Panc1 (cell line): ENCODE measurements at regions not wholly inside any gene's neighbourhood (a gene's known extent, or its start where the extent isn't known, plus 50 kb on each side); places are given as distances from the start of the nearest gene placed in this dataset.

Experiments
- ATAC-seq: fragments of 200-7000 bp; cut with Tn5 transposase; 2 replicates; pipeline ENCODE4 v1.9.1; 2020; ENCODE audit warnings: mild to moderate bottlenecking, moderate library complexity
- BruUV-seq: library from RNA; stranded (reverse); fragments of 400-500 nt; replicated peaks from 2 replicates; lab custom pipeline; 2021; lab: Mats Ljungman, UMichigan
- CTCF ChIA-PET: fragments of 300-600 bp; sonication (Branson Sonifier 250); formaldehyde crosslinking; loops from one replicate; lab custom pipeline; 2022; ENCODE audit warnings: antibody characterized with exemption; lab: Charles Lee
- POLR2A ChIA-PET: fragments of 300-600 bp; sonication (Branson Sonifier 250); formaldehyde crosslinking; loops from one replicate; lab custom pipeline; 2022; ENCODE audit warnings: antibody characterized with exemption; lab: Charles Lee
- DNase-seq: peaks from one replicate; pipeline ENCODE4 v3.0.0-alpha.2; 2010; ENCODE audit warnings: low read depth, low spot score
- H3K27ac ChIP-seq: 2 replicates; pipeline ENCODE4 v1.5.1; 2011; ENCODE audit warnings: mild to moderate bottlenecking, low read length, inconsistent platforms
- H3K27me3 ChIP-seq: fragments of 200-500 bp; sonication (Bioruptor generic); 2 replicates; pipeline ENCODE4 v1.6.0; 2014; ENCODE audit warnings: low read length, inconsistent platforms; ENCODE audit not compliant: control insufficient read depth, insufficient read depth
- H3K36me3 ChIP-seq: fragments of 200-500 bp; sonication (Bioruptor generic); 2 replicates; pipeline ENCODE4 v1.5.1; 2014; ENCODE audit warnings: inconsistent platforms, mild to moderate bottlenecking, low read length, moderate library complexity; ENCODE audit not compliant: control insufficient read depth, insufficient read depth
- H3K4me1 ChIP-seq: 2 replicates; pipeline ENCODE4 v1.5.1; 2011; ENCODE audit warnings: inconsistent platforms, mild to moderate bottlenecking, low read length, moderate library complexity; ENCODE audit not compliant: control insufficient read depth, insufficient read depth
- H3K4me3 ChIP-seq, 2 experiments: 2 replicates each; pipeline ENCODE4 v1.5.1; 2011 to 2012; ENCODE audit warnings: low read depth in 2 of 2, low read length in 2 of 2, mild to moderate bottlenecking in 2 of 2, inconsistent platforms in 1 of 2, moderate library complexity in 1 of 2
- H3K9me3 ChIP-seq: fragments of 200-500 bp; sonication (Bioruptor generic); 2 replicates; pipeline ENCODE4 v1.5.1; 2014; ENCODE audit warnings: low read depth, mild to moderate bottlenecking, inconsistent platforms, low read length, moderate library complexity; ENCODE audit not compliant: control insufficient read depth, insufficient read depth
- CTCF ChIP-seq: fragments of 450-650 bp; IDR thresholded peaks from 2 replicates; pipeline ENCODE4 v1.5.1; 2017; ENCODE audit warnings: mild to moderate bottlenecking
- POLR2AphosphoS5 ChIP-seq: IDR thresholded peaks from 2 replicates; pipeline ENCODE4 v1.6.1; 2012; ENCODE audit warnings: mild to moderate bottlenecking, low read depth, low read length, moderate library complexity
- REST ChIP-seq, 2 experiments: IDR thresholded peaks; 2 replicates each; pipeline ENCODE4 v1.6.1; 2011 to 2012; ENCODE audit warnings: low read depth in 2 of 2, control low read depth in 1 of 2, low read length in 1 of 2, mild to moderate bottlenecking in 1 of 2, moderate library complexity in 1 of 2; ENCODE audit not compliant: insufficient read depth in 1 of 2
- SIN3A ChIP-seq: IDR thresholded peaks from 2 replicates; pipeline ENCODE4 v1.6.1; 2012; ENCODE audit warnings: low read depth, mild to moderate bottlenecking, low read length, moderate library complexity, borderline replicate concordance; ENCODE audit not compliant: insufficient read depth
- TCF7L2 ChIP-seq: IDR thresholded peaks from 2 replicates; pipeline ENCODE4 v1.6.1; 2011; ENCODE audit warnings: mild to moderate bottlenecking, low read depth, low read length, inconsistent platforms
- in situ Hi-C: cut with HindIII; loops from 2 replicates; pipeline ENCODE4 v1.10.0; 2016; ENCODE audit warnings: low sequenced_read_pairs, low pct_unique_long_range_greater_than_20kb
- intact Hi-C: fragments of 100-400 bp; cut with micrococcal nuclease; formaldehyde crosslinking; loops from one replicate; pipeline ENCODE4 v1.10.0; 2022; ENCODE audit not compliant: unreplicated experiment

- no peaks in the 10 kb centered on the region for H3K27me3 ChIP-seq
- DNase-seq (no peak), ATAC-seq (no peak)
- no peaks in the 10 kb centered on the region for H3K36me3 ChIP-seq
- intact Hi-C loops: no loop called here
- H3K4me3 ChIP-seq: no peak overlapping the region
- no peak overlapping the region for H3K27ac ChIP-seq
- POLR2A ChIA-PET: no interaction called here
- H3K4me1 ChIP-seq: no peaks in the 10 kb centered on the region
- no TSS peak for BruUV-seq
- no peaks in the 10 kb centered on the region for H3K9me3 ChIP-seq
- in situ Hi-C loops: no loop called here
- TF ChIP-seq POLR2AphosphoS5 (no peak), SIN3A (no peak), TCF7L2 (no peak), CTCF (no peak), REST (IDR thresholded peaks at IDR 0.05; ENCODE audit: insufficient read depth in 1 of 2, low read depth in 2 of 2, low read length in 1 of 2) (no peak)
- CTCF ChIA-PET: no interaction called here
Observed at GRCh38 chr1:172971241-172971640, 79.5 kb downstream of the TNFSF18 start.

GRCh38 chr1:172972258-172972657 is 78.5 kb downstream of the TNFSF18 start:
- intact Hi-C loops: no loop called here
- no peak for DNase-seq
- POLR2A ChIA-PET: no interaction called here
- no peaks in the 10 kb centered on the region for H3K4me1 ChIP-seq
- no peaks in the 10 kb centered on the region for H3K36me3 ChIP-seq
- no peaks in the 10 kb centered on the region for H3K27me3 ChIP-seq
- H3K9me3 ChIP-seq: no peaks in the 10 kb centered on the region
- no peak overlapping the region for H3K4me3 ChIP-seq
- BruUV-seq: no TSS peak
- ATAC-seq: no peak
- TF ChIP-seq POLR2AphosphoS5 (no peak), REST (IDR thresholded peaks at IDR 0.05; ENCODE audit: insufficient read depth in 1 of 2, low read depth in 2 of 2, low read length in 1 of 2) (no peak), SIN3A (no peak), CTCF (no peak), TCF7L2 (no peak)
- H3K27ac ChIP-seq: no peak overlapping the region
- CTCF ChIA-PET: no interaction called here
- in situ Hi-C loops: no loop called here
